Testis (tissue), 2 donors: ENCODE measurements at regions not wholly inside any gene's neighbourhood (a gene's known extent, or its start where the extent isn't known, plus 50 kb on each side); places are given as distances from the start of the nearest gene placed in this dataset.

Source experiments
- DNase-seq: peaks from one replicate; pipeline ENCODE4 v3.0.0-alpha.2; 2019
- H3K27ac ChIP-seq, 2 donors: fragments of 200-600 bp; sonication (generic); one replicate each; pipeline ENCODE4 v1.5.1; 2019
- H3K27me3 ChIP-seq: fragments of 200-600 bp; sonication (generic); one replicate; pipeline ENCODE4 v1.5.1; 2019
- H3K36me3 ChIP-seq: fragments of 200-600 bp; sonication (generic); one replicate; pipeline ENCODE4 v1.5.1; 2017; ENCODE audit warnings: low read depth; ENCODE audit errors: missing control alignments
- H3K4me1 ChIP-seq: fragments of 200-600 bp; sonication (generic); one replicate; pipeline ENCODE4 v1.5.1; 2019
- H3K4me3 ChIP-seq, 2 donors: fragments of 200-600 bp; sonication (generic); one replicate each; pipeline ENCODE4 v1.5.1; 2017 to 2019
- H3K9me3 ChIP-seq: fragments of 200-600 bp; sonication (generic); one replicate; pipeline ENCODE4 v1.5.1; 2017
- CTCF ChIP-seq, 3 experiments: fragments of 450-650 bp in 2 of 3; fragments of 200-600 bp in 1 of 3; sonication (generic) in 1 of 3; IDR thresholded peaks; one replicate each; pipeline ENCODE4 v1.5.1; 2016 to 2019; ENCODE audit warnings: antibody characterized with exemption in 3 of 3, mild to moderate bottlenecking in 2 of 3, moderate library complexity in 1 of 3
- POLR2A ChIP-seq: fragments of 450-650 bp; IDR thresholded peaks from one replicate; pipeline ENCODE4 v1.6.1; 2017; ENCODE audit warnings: antibody characterized with exemption, mild to moderate bottlenecking, moderate library complexity
- WGBS, 2 donors: methylation state at CpG; one replicate each; pipeline ENCODE4 v1.1.5; 2018; 5-methylcytosine and 5-hydroxymethylcytosine counted together
- intact Hi-C: fragments of 100-400 bp; cut with DNase I; formaldehyde crosslinking; loops from one replicate; pipeline ENCODE4 v1.15.1; 2023; ENCODE audit warnings: low total_unique reads

GRCh38 chr15:69838994-69839393 lies 258.7 kb downstream of the TLE3 start:
- no peaks in the 10 kb centered on the region for H3K27me3 ChIP-seq
- H3K27ac ChIP-seq = no peak overlapping the region
- TF ChIP-seq POLR2A = no peak
- TF ChIP-seq CTCF (IDR thresholded peaks at IDR 0.05) = no peak
- H3K9me3 ChIP-seq = no peaks in the 10 kb centered on the region
- no peaks in the 10 kb centered on the region for H3K4me1 ChIP-seq
- no peak for DNase-seq
- no peaks in the 10 kb centered on the region for H3K36me3 ChIP-seq
- WGBS, 2 donors = 94 to 98% methylated on average over 2 of the region's 2 CpGs
- H3K4me3 ChIP-seq = no peak overlapping the region
- intact Hi-C loops = no loop called here

GRCh38 chr15:69841113-69841828 lies 256.4 kb downstream of the TLE3 start:
- H3K27ac ChIP-seq = no peak overlapping the region
- H3K4me1 ChIP-seq = no peaks in the 10 kb centered on the region
- DNase-seq = no peak
- no peaks in the 10 kb centered on the region for H3K36me3 ChIP-seq
- H3K4me3 ChIP-seq = no peak overlapping the region
- TF ChIP-seq POLR2A (no peak), CTCF (IDR thresholded peaks at IDR 0.05) (no peak)
- H3K9me3 ChIP-seq = no peaks in the 10 kb centered on the region
- intact Hi-C loops = no loop called here
- WGBS, 2 donors = 56 to 57% methylated on average over 17 to 21 of the region's 21 CpGs
- no peaks in the 10 kb centered on the region for H3K27me3 ChIP-seq

GRCh38 chr15:69842851-69843250 lies 254.9 kb downstream of the TLE3 start:
- Histone ChIP-seq H3K9me3 (no peaks in the 10 kb centered on the region), H3K4me1 (no peaks in the 10 kb centered on the region), H3K27me3 (no peaks in the 10 kb centered on the region), H3K36me3 (no peaks in the 10 kb centered on the region), H3K4me3 (no peak overlapping the region), H3K27ac (no peak overlapping the region)
- 95 to 98% methylated on average over 5 of the region's 5 CpGs for WGBS, 2 donors
- intact Hi-C loops = no loop called here
- DNase-seq = no peak
- TF ChIP-seq POLR2A (no peak), CTCF (IDR thresholded peaks at IDR 0.05) (no peak)

GRCh38 chr15:69843276-69843899 lies 254.3 kb downstream of the TLE3 start:
- Histone ChIP-seq H3K27me3 (no peaks in the 10 kb centered on the region), H3K27ac (no peak overlapping the region), H3K4me1 (no peaks in the 10 kb centered on the region), H3K9me3 (no peaks in the 10 kb centered on the region), H3K4me3 (no peak overlapping the region), H3K36me3 (no peaks in the 10 kb centered on the region)
- DNase-seq = no peak
- WGBS, 2 donors = 83 to 85% methylated on average over 13 of the region's 13 CpGs
- no peak for TF ChIP-seq POLR2A
- TF ChIP-seq CTCF (IDR thresholded peaks at IDR 0.05) = no peak
- intact Hi-C loops = no loop called here

- DNase-seq = no peak
- H3K4me3 ChIP-seq = no peak overlapping the region
- TF ChIP-seq POLR2A (no peak), CTCF (IDR thresholded peaks at IDR 0.05) (no peak)
- H3K9me3 ChIP-seq = no peaks in the 10 kb centered on the region
- no peaks in the 10 kb centered on the region for H3K4me1 ChIP-seq
- intact Hi-C loops = no loop called here
- no peaks in the 10 kb centered on the region for H3K36me3 ChIP-seq
- WGBS, 2 donors = 89 to 94% methylated on average over 9 to 10 of the region's 10 CpGs
- no peaks in the 10 kb centered on the region for H3K27me3 ChIP-seq
- H3K27ac ChIP-seq = no peak overlapping the region
These were observed 253.8 kb downstream of the TLE3 start for GRCh38 chr15:69843900-69844304.
